ENCODE measurements at regions not wholly inside any gene's neighbourhood (a gene's known extent, or its start where the extent isn't known, plus 50 kb on each side); places are given as distances from the start of the nearest gene placed in this dataset.

DNA sequence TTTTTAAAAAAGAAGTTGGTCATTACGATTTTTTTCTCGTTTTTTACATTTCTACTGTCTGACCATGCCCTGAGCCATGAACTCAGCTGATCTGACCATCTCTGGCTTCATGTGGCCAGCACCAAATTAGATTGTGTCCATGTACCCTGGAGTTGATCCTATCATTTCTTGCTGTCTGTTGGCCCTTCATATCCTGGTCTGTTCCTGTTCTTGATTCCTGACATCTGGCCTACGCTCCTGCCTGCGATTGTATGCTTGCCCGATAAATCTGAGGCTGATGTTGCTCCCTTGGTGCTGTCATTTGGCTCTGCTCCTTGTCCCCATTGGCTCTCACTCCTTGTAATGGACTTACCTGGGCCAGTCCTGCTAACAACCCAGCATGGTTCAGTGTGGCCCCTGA, 89.8 kb upstream of the IGSF10 start:
- H3K27ac ChIP-seq (ENCODE audit: low read depth, low read length, poor library complexity, severe bottlenecking) = no peak overlapping the region
- H3K9me3 ChIP-seq (ENCODE audit: low read depth, low read length, poor library complexity, severe bottlenecking) = no peaks in the 10 kb centered on the region
- BruUV-seq (replicated peaks) = no TSS peak
- ChIA-PET POLR2A (ENCODE audit: low non-redundant PET) (interaction anchor here (0.6 kb wide), 1 partner anchor 9 kb away, joined by 7 read pairs; no protein-coding TSS in a partner anchor), CTCF (no interaction called here)
- H3K36me3 ChIP-seq (ENCODE audit: insufficient read depth, low read length, poor library complexity, severe bottlenecking) = no peaks in the 10 kb centered on the region
- no peak for DNase-seq (ENCODE audit: low spot score)
- H3K27me3 ChIP-seq (replicated peaks; ENCODE audit: insufficient read depth, low read depth, low read length, poor library complexity) = no peaks in the 10 kb centered on the region
- peaks cover 42% of the 10 kb centered on the region for H3K4me1 ChIP-seq (ENCODE audit: insufficient read depth, low read length, poor library complexity, severe bottlenecking)
- no peak overlapping the region for H3K4me3 ChIP-seq (ENCODE audit: low read depth, low read length, poor library complexity, severe bottlenecking)
- intact Hi-C loops (cut with micrococcal nuclease; ENCODE audit: unreplicated experiment) = no loop called here
- no peak for TF ChIP-seq EZH2 (IDR thresholded peaks at IDR 0.05; ENCODE audit: borderline replicate concordance, low read depth, low read length, poor library complexity, severe bottlenecking)
- TF ChIP-seq, protein P1, sequence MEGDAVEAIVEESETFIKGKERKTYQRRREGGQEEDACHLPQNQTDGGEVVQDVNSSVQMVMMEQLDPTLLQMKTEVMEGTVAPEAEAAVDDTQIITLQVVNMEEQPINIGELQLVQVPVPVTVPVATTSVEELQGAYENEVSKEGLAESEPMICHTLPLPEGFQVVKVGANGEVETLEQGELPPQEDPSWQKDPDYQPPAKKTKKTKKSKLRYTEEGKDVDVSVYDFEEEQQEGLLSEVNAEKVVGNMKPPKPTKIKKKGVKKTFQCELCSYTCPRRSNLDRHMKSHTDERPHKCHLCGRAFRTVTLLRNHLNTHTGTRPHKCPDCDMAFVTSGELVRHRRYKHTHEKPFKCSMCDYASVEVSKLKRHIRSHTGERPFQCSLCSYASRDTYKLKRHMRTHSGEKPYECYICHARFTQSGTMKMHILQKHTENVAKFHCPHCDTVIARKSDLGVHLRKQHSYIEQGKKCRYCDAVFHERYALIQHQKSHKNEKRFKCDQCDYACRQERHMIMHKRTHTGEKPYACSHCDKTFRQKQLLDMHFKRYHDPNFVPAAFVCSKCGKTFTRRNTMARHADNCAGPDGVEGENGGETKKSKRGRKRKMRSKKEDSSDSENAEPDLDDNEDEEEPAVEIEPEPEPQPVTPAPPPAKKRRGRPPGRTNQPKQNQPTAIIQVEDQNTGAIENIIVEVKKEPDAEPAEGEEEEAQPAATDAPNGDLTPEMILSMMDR (conservative IDR thresholded peaks at IDR 0.05; ENCODE audit: low read depth, low read length) = no peak

DNA sequence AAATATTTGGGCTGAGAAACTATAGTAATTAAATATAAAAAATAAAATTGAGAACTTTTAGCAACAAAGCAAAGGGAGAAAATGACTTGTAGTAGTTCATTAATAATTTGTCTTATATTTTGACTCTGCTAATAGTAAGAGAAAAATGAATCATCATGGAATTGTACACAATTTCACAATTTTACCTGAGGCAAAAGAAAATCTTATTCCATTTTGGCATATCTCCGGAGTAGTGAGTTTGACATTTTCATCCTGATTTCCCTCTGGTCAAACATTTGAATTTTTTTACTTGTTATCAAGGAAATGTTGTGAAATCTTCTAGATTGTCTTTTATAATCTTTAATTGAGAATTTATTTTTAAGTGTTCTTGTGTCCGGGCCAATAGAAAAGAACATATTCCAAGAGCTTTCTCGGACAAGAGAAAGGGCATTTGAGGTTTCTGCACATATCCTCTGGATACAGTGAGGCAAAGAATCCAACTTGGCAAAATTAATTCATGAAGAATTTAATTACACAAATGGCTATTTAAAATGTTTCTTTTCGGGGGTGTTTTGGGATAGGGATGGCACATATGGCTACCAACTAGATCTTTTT, 89.3 kb upstream of the IGSF10 start:
- Histone ChIP-seq H3K36me3 (ENCODE audit: insufficient read depth, low read length, poor library complexity, severe bottlenecking) (no peaks in the 10 kb centered on the region), H3K4me3 (ENCODE audit: low read depth, low read length, poor library complexity, severe bottlenecking) (no peak overlapping the region), H3K27me3 (replicated peaks; ENCODE audit: insufficient read depth, low read depth, low read length, poor library complexity) (no peaks in the 10 kb centered on the region), H3K4me1 (ENCODE audit: insufficient read depth, low read length, poor library complexity, severe bottlenecking) (peaks cover 40% of the 10 kb centered on the region), H3K27ac (ENCODE audit: low read depth, low read length, poor library complexity, severe bottlenecking) (no peak overlapping the region), H3K9me3 (ENCODE audit: low read depth, low read length, poor library complexity, severe bottlenecking) (no peaks in the 10 kb centered on the region)
- POLR2A ChIA-PET (ENCODE audit: low non-redundant PET) = interaction anchor here (0.6 kb wide), 1 partner anchor 10 kb away, joined by 7 read pairs; no protein-coding TSS in a partner anchor
- TF ChIP-seq, protein P1 (conservative IDR thresholded peaks at IDR 0.05; ENCODE audit: low read depth, low read length) = no peak
- no peak for TF ChIP-seq EZH2 (IDR thresholded peaks at IDR 0.05; ENCODE audit: borderline replicate concordance, low read depth, low read length, poor library complexity, severe bottlenecking)
- intact Hi-C loops (cut with micrococcal nuclease; ENCODE audit: unreplicated experiment) = no loop called here
- DNase-seq (ENCODE audit: low spot score) = no peak
- CTCF ChIA-PET = no interaction called here
- no TSS peak for BruUV-seq (replicated peaks)

DNA sequence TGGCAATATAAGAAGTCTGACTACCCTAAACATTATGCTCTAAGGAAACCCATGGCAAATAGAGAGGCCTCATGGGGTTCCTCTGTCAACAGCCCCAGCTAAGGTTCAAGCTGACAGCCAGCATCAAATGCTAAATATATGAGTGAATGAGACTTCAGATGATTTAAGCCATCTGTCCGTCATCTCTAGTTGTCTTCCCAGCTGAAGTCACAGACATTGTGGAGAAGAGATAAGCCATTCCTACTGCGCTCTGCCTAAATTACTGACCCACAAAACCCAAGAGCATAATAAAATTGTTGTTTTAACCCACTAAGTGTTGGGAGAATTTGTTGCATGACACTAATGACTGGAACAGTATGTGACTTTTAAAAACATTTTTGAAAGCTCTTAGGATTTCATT, 87.3 kb upstream of the IGSF10 start:
- CTCF ChIA-PET = no interaction called here
- no TSS peak for BruUV-seq (replicated peaks)

More for the DNA sequence above, 87.3 kb upstream of the IGSF10 start:
- TF ChIP-seq EZH2 (IDR thresholded peaks at IDR 0.05; ENCODE audit: borderline replicate concordance, low read depth, low read length, poor library complexity, severe bottlenecking) = no peak
- TF ChIP-seq, protein P1 (conservative IDR thresholded peaks at IDR 0.05; ENCODE audit: low read depth, low read length) = no peak
- Histone ChIP-seq H3K4me1 (ENCODE audit: insufficient read depth, low read length, poor library complexity, severe bottlenecking) (peaks cover 39% of the 10 kb centered on the region), H3K9me3 (ENCODE audit: low read depth, low read length, poor library complexity, severe bottlenecking) (no peaks in the 10 kb centered on the region), H3K4me3 (ENCODE audit: low read depth, low read length, poor library complexity, severe bottlenecking) (no peak overlapping the region), H3K27ac (ENCODE audit: low read depth, low read length, poor library complexity, severe bottlenecking) (no peak overlapping the region), H3K27me3 (replicated peaks; ENCODE audit: insufficient read depth, low read depth, low read length, poor library complexity) (no peaks in the 10 kb centered on the region), H3K36me3 (ENCODE audit: insufficient read depth, low read length, poor library complexity, severe bottlenecking) (no peaks in the 10 kb centered on the region)
- intact Hi-C loops (cut with micrococcal nuclease; ENCODE audit: unreplicated experiment) = no loop called here
- no peak for DNase-seq (ENCODE audit: low spot score)
- POLR2A ChIA-PET (ENCODE audit: low non-redundant PET) = interaction anchor here (0.6 kb wide), 1 partner anchor 12 kb away, joined by 3 read pairs; no protein-coding TSS in a partner anchor
